CD4-positive, alpha-beta T cell (primary cell): ENCODE measurements at regions not wholly inside any gene's neighbourhood (a gene's known extent, or its start where the extent isn't known, plus 50 kb on each side); places are given as distances from the start of the nearest gene placed in this dataset.

Experiments
- ATAC-seq: fragments of 200-7000 bp; cut with Tn5 transposase; one replicate; pipeline ENCODE4 v1.10.0; 2022; ENCODE audit warnings: mild to moderate bottlenecking; ENCODE audit not compliant: poor library complexity
- CTCF ChIA-PET: fragments of 350-600 bp; sonication (Branson Sonifier 250); formaldehyde crosslinking; loops from one replicate; lab custom pipeline; 2021; ENCODE audit warnings: antibody characterized with exemption, inconsistent platforms; lab: Charles Lee
- POLR2A ChIA-PET: fragments of 350-600 bp; sonication (Branson Sonifier 250); formaldehyde crosslinking; loops from one replicate; lab custom pipeline; 2021; ENCODE audit warnings: antibody characterized with exemption, inconsistent platforms; lab: Charles Lee
- DNase-seq, 14 experiments: peaks; one replicate each; pipeline ENCODE4 v3.0.0-alpha.2; 2013 to 2020; ENCODE audit warnings: mixed read lengths in 2 of 14
- H3K27ac ChIP-seq, 2 donors: one replicate each; pipeline versions ENCODE4 v1.5.1 to v1.7.0; 2013; ENCODE audit warnings: low read length in 2 of 2, low read depth in 1 of 2, mild to moderate bottlenecking in 1 of 2
- H3K27me3 ChIP-seq, 2 experiments: 1 replicate in 1 of 2; 2 replicates in 1 of 2; pipeline versions ENCODE4 v1.6.1 to v1.7.0; 2013; ENCODE audit warnings: low read length in 2 of 2, control low read depth in 1 of 2, mild to moderate bottlenecking in 1 of 2, moderate library complexity in 1 of 2; ENCODE audit not compliant: insufficient read depth in 2 of 2, control insufficient read depth in 1 of 2
- H3K36me3 ChIP-seq: one replicate; pipeline ENCODE4 v1.6.1; 2013; ENCODE audit warnings: low read length, control low read depth; ENCODE audit not compliant: insufficient read depth
- H3K4me1 ChIP-seq: one replicate; pipeline ENCODE4 v1.6.1; 2013; ENCODE audit warnings: low read length, control low read depth; ENCODE audit not compliant: insufficient read depth
- H3K4me3 ChIP-seq: one replicate; pipeline ENCODE4 v1.5.1; 2013; ENCODE audit warnings: mild to moderate bottlenecking, low read length, moderate library complexity
- H3K9me3 ChIP-seq, 2 experiments: 1 replicate in 1 of 2; 2 replicates in 1 of 2; pipeline versions ENCODE4 v1.6.1 to v1.7.0; 2013; ENCODE audit warnings: low read length in 2 of 2, mild to moderate bottlenecking in 2 of 2, control low read depth in 1 of 2, moderate library complexity in 1 of 2; ENCODE audit not compliant: control insufficient read depth in 1 of 2, insufficient read depth in 1 of 2
- H3K27ac Mint-ChIP-seq: one replicate; pipeline ENCODE4 v1.8.0; 2020; ENCODE audit warnings: mixed read lengths
- H3K27me3 Mint-ChIP-seq: one replicate; pipeline ENCODE4 v1.8.0; 2021; ENCODE audit warnings: mixed read lengths
- H3K36me3 Mint-ChIP-seq: one replicate; pipeline ENCODE4 v1.8.0; 2021; ENCODE audit warnings: low read depth, mixed read lengths
- H3K4me1 Mint-ChIP-seq: one replicate; pipeline ENCODE4 v1.8.0; 2021; ENCODE audit warnings: low read depth, mixed read lengths
- H3K4me3 Mint-ChIP-seq: one replicate; pipeline ENCODE4 v1.8.0; 2020; ENCODE audit warnings: mild to moderate bottlenecking, mixed read lengths
- H3K9me3 Mint-ChIP-seq: one replicate; pipeline ENCODE4 v1.8.0; 2020; ENCODE audit warnings: mixed read lengths
- CTCF ChIP-seq: fragments of 200-600 bp; IDR thresholded peaks from one replicate; pipeline ENCODE4 v1.8.0; 2022; ENCODE audit warnings: antibody characterized with exemption, mild to moderate bottlenecking
- intact Hi-C, 2 experiments: fragments of 100-400 bp; cut with DNase I in 1 of 2; cut with micrococcal nuclease in 1 of 2; formaldehyde crosslinking; loops; one replicate each; pipeline versions ENCODE4 v1.15.1 to v1.9.0; 2023 to 2025; cut with DNase I, micrococcal nuclease

GRCh38 chr5:12730354-12730753, 826.1 kb upstream of the CTNND2 start:
- no peak for ATAC-seq
- POLR2A ChIA-PET: no interaction called here

GRCh38 chr5:12716664-12717063, 812.4 kb upstream of the CTNND2 start:
- peaks cover 0 to 16% of the 10 kb centered on the region in 2 experiments for H3K9me3 ChIP-seq
- no peaks in the 10 kb centered on the region for H3K36me3 Mint-ChIP-seq
- CTCF ChIA-PET: no interaction called here
- ATAC-seq (no peak), DNase-seq (no peak)
- H3K4me1 ChIP-seq: no peaks in the 10 kb centered on the region
- POLR2A ChIA-PET: no interaction called here
- no peak for TF ChIP-seq CTCF
- H3K4me3 ChIP-seq: no peak overlapping the region
- intact Hi-C loops: no loop called here
- H3K9me3 Mint-ChIP-seq: peaks cover 9% of the 10 kb centered on the region
- H3K27me3 Mint-ChIP-seq: no peaks in the 10 kb centered on the region
- no peaks in the 10 kb centered on the region for H3K36me3 ChIP-seq
- no peaks in the 10 kb centered on the region for H3K4me1 Mint-ChIP-seq
- H3K27ac Mint-ChIP-seq: no peak overlapping the region
- H3K27ac ChIP-seq: no peak overlapping the region
- no peak overlapping the region for H3K4me3 Mint-ChIP-seq
- H3K27me3 ChIP-seq: no peaks in the 10 kb centered on the region

More at GRCh38 chr5:12730354-12730753, 826.1 kb upstream of the CTNND2 start:
- Mint-ChIP-seq H3K4me1 (no peaks in the 10 kb centered on the region), H3K4me3 (no peak overlapping the region), H3K27ac (no peak overlapping the region), H3K9me3 (peaks cover 22% of the 10 kb centered on the region), H3K36me3 (no peaks in the 10 kb centered on the region), H3K27me3 (no peaks in the 10 kb centered on the region)
- no peak overlapping the region for H3K4me3 ChIP-seq
- intact Hi-C loops: no loop called here
- H3K36me3 ChIP-seq: no peaks in the 10 kb centered on the region
- no peaks in the 10 kb centered on the region for H3K4me1 ChIP-seq
- no peak for TF ChIP-seq CTCF
- no peak overlapping the region for H3K27ac ChIP-seq
- H3K27me3 ChIP-seq: no peaks in the 10 kb centered on the region
- no peak for DNase-seq
- peaks cover 0 to 5% of the 10 kb centered on the region in 2 experiments for H3K9me3 ChIP-seq
- CTCF ChIA-PET: no interaction called here

- Histone ChIP-seq H3K4me1 (no peaks in the 10 kb centered on the region), H3K27me3 (no peaks in the 10 kb centered on the region), H3K9me3 (peaks cover 0 to 3% of the 10 kb centered on the region in 2 experiments), H3K36me3 (no peaks in the 10 kb centered on the region), H3K27ac (no peak overlapping the region), H3K4me3 (no peak overlapping the region)
- Mint-ChIP-seq H3K4me1 (no peaks in the 10 kb centered on the region), H3K4me3 (no peak overlapping the region), H3K36me3 (no peaks in the 10 kb centered on the region), H3K27ac (no peak overlapping the region), H3K27me3 (no peaks in the 10 kb centered on the region), H3K9me3 (peaks cover 22% of the 10 kb centered on the region)
- DNase-seq: no peak
- no peak for ATAC-seq
- CTCF ChIA-PET: no interaction called here
- POLR2A ChIA-PET: no interaction called here
- no peak for TF ChIP-seq CTCF
- intact Hi-C loops: no loop called here
Measured at GRCh38 chr5:12707560-12707959, 803.3 kb upstream of the CTNND2 start.
